ENCODE measurements at regions not wholly inside any gene's neighbourhood (a gene's known extent, or its start where the extent isn't known, plus 50 kb on each side); places are given as distances from the start of the nearest gene placed in this dataset.
A peak's percentile ranks its signal among the peaks of the same experiment; 100 is the strongest.

DNA sequence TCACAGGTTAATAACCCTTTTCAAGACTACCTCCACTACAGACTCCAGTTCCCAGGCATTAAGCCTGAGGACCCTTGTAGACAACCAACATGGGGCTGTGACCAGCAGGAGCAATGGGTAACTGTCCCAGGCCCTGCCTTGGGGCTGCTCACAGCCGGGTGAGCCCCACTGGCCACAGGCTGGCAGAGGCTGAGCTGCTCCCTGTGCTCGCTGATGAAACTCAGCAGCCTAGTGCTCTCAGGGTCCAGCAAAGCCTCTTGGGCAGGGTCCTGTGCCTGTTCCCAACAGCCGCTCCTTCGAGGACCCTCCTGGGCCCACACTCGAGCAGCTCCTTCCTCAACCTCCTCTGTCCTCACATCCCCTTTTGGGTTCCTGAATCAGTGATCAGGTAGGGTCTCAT is 99.8 kb downstream of the VPREB1 start:
- Histone ChIP-seq H3K27ac (no peak overlapping the region), H2AFZ (replicated peaks) (no peak overlapping the region), H3K36me3 (no peaks in the 10 kb centered on the region), H3K4me3 (no peak overlapping the region), H3F3A (ENCODE audit: low read depth) (no peaks in the 10 kb centered on the region), H4K20me1 (ENCODE audit: low read depth) (peaks cover 10% of the 10 kb centered on the region), H3K4me2 (no peak overlapping the region), H3K9me3 (ENCODE audit: low read depth) (no peaks in the 10 kb centered on the region), H3K79me2 (ENCODE audit: low read depth) (no peaks in the 10 kb centered on the region), H3K4me1 (peaks cover 10% of the 10 kb centered on the region), H3K9ac (no peak overlapping the region), H3K27me3 (peaks cover 96% of the 10 kb centered on the region)
- no peak for DNase-seq (ENCODE audit: low spot score)
- peaks cover 23% of the 10 kb centered on the region for H3K4me1 Mint-ChIP-seq
- H3K27me3 Mint-ChIP-seq (ENCODE audit: insufficient read depth, low read depth): peaks cover 18% of the 10 kb centered on the region
- no peak overlapping the region for H3K4me3 Mint-ChIP-seq
- H3K27ac Mint-ChIP-seq: no peak overlapping the region
- H3K36me3 Mint-ChIP-seq: no peaks in the 10 kb centered on the region
- no peak for TF ChIP-seq EZH2phosphoT487 (IDR thresholded peaks at IDR 0.05)
- H3K9me3 Mint-ChIP-seq: no peaks in the 10 kb centered on the region

DNA sequence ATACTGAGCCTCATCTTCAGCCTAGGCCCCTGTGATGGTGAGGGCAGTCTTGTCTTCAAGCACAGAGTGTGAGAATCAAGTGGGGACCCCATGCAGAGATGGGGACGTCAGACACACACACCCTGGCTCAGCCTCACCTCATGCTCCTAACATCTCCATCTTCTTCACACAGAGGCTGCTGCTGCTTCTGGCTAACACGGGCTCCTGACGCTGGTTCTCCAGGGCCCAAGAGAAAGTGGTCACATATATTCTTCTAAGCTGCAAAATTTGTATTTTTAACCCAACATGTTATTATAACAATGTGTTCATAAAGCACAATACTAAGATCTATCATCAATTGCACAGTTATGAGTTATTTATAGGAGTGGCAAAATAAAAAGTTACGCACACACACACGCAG is 101.2 kb downstream of the VPREB1 start:
- Mint-ChIP-seq H3K9me3 (no peaks in the 10 kb centered on the region), H3K27me3 (ENCODE audit: insufficient read depth, low read depth) (peaks cover 18% of the 10 kb centered on the region), H3K36me3 (no peaks in the 10 kb centered on the region), H3K27ac (no peak overlapping the region), H3K4me1 (peaks cover 27% of the 10 kb centered on the region), H3K4me3 (no peak overlapping the region)
- no peak overlapping the region for H3K27ac ChIP-seq
- peaks cover 10% of the 10 kb centered on the region for H3K4me1 ChIP-seq
- no peaks in the 10 kb centered on the region for H3F3A ChIP-seq (ENCODE audit: low read depth)
- no peak overlapping the region for H3K4me3 ChIP-seq
- no peaks in the 10 kb centered on the region for H3K36me3 ChIP-seq
- no peak for DNase-seq (ENCODE audit: low spot score)
- H3K9ac ChIP-seq: no peak overlapping the region
- H3K4me2 ChIP-seq: no peak overlapping the region
- TF ChIP-seq EZH2 (IDR thresholded peaks at IDR 0.05) (no peak), EZH2phosphoT487 (IDR thresholded peaks at IDR 0.05) (no peak), CTCF (IDR thresholded peaks at IDR 0.05) (no peak)
- H3K9me3 ChIP-seq (ENCODE audit: low read depth): no peaks in the 10 kb centered on the region
- H4K20me1 ChIP-seq (ENCODE audit: low read depth): peaks cover 10% of the 10 kb centered on the region
- H2AFZ ChIP-seq (replicated peaks): no peak overlapping the region
- H3K27me3 ChIP-seq: peaks cover 96% of the 10 kb centered on the region
- no peaks in the 10 kb centered on the region for H3K79me2 ChIP-seq (ENCODE audit: low read depth)

- Histone ChIP-seq H3K4me2 (no peak overlapping the region), H3K79me2 (ENCODE audit: low read depth) (no peaks in the 10 kb centered on the region), H2AFZ (replicated peaks) (no peak overlapping the region), H3F3A (ENCODE audit: low read depth) (no peaks in the 10 kb centered on the region), H3K9ac (no peak overlapping the region), H3K9me3 (ENCODE audit: low read depth) (no peaks in the 10 kb centered on the region), H3K4me1 (peaks cover 10% of the 10 kb centered on the region), H3K27ac (no peak overlapping the region), H4K20me1 (ENCODE audit: low read depth) (peaks cover 10% of the 10 kb centered on the region), H3K27me3 (peaks cover 96% of the 10 kb centered on the region), H3K4me3 (no peak overlapping the region), H3K36me3 (no peaks in the 10 kb centered on the region)
- H3K4me1 Mint-ChIP-seq: peaks cover 27% of the 10 kb centered on the region
- H3K9me3 Mint-ChIP-seq: no peaks in the 10 kb centered on the region
- no peak overlapping the region for H3K4me3 Mint-ChIP-seq
- no peak for DNase-seq (ENCODE audit: low spot score)
- H3K27ac Mint-ChIP-seq: no peak overlapping the region
- H3K27me3 Mint-ChIP-seq (ENCODE audit: insufficient read depth, low read depth): peaks cover 18% of the 10 kb centered on the region
- H3K36me3 Mint-ChIP-seq: no peaks in the 10 kb centered on the region
- no peak for TF ChIP-seq EZH2 (IDR thresholded peaks at IDR 0.05)
Observed at GRCh38 chr22:22346401-22347107, 102.0 kb downstream of the VPREB1 start.

DNA sequence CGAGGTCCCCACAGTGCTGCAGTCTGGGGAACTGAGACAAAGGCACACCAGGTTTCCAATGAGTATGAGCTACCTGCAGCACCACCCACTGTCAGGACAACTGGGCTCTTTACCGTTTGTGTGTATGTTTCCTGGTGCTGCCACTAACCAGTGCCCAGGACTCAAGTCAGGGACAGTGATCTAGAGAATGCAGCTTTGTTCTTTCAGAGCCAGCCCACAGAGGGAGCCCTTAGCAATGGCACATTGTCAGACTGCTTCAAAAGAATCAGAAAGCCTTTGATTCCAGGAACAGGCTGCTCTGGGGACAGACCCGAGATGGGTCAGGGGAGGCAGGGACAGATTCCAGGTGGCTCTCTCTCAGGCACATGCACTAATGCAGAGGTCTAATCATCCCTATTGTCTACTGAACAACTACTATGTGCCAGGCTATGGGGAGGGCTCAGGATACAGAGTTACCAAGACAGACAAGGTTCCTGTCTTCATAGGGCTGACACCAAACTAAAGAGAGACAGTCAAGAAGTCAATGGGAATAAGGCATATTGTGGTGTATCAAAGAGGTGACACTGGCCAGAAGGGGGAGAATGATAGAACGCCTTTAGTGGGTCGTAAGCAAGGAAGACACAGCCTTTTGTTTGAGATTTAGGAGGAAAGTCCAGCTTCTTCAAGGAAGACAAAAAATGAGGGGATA is 103.7 kb downstream of the VPREB1 start:
- Histone ChIP-seq H3K4me3 (no peak overlapping the region), H3F3A (ENCODE audit: low read depth) (no peaks in the 10 kb centered on the region), H3K36me3 (no peaks in the 10 kb centered on the region), H4K20me1 (ENCODE audit: low read depth) (peaks cover 8% of the 10 kb centered on the region), H2AFZ (replicated peaks) (no peak overlapping the region), H3K9ac (no peak overlapping the region), H3K27me3 (peaks cover 98% of the 10 kb centered on the region), H3K9me3 (ENCODE audit: low read depth) (no peaks in the 10 kb centered on the region), H3K27ac (no peak overlapping the region), H3K4me1 (peaks cover 10% of the 10 kb centered on the region), H3K79me2 (ENCODE audit: low read depth) (no peaks in the 10 kb centered on the region), H3K4me2 (no peak overlapping the region)
- Mint-ChIP-seq H3K36me3 (no peaks in the 10 kb centered on the region), H3K4me3 (no peak overlapping the region), H3K9me3 (no peaks in the 10 kb centered on the region), H3K27me3 (ENCODE audit: insufficient read depth, low read depth) (peaks cover 11% of the 10 kb centered on the region), H3K27ac (peak overlapping the region; percentile 23), H3K4me1 (peaks cover 27% of the 10 kb centered on the region)
- peak; percentile 75 for DNase-seq (ENCODE audit: low spot score)
- TF ChIP-seq CTCF (IDR thresholded peaks at IDR 0.05) (peak; percentile 53), EZH2 (IDR thresholded peaks at IDR 0.05) (no peak)

Measured in neural progenitor cell (in vitro differentiated cells).